AG09319 (cell line): ENCODE measurements at regions not wholly inside any gene's neighbourhood (a gene's known extent, or its start where the extent isn't known, plus 50 kb on each side); places are given as distances from the start of the nearest gene placed in this dataset.

Experiments used
- DNase-seq: peaks from one replicate; pipeline ENCODE4 v3.0.0-alpha.2; 2010; ENCODE audit warnings: low read depth; ENCODE audit errors: extremely low read depth
- TF ChIP-seq, protein P1 (sequence below): IDR thresholded peaks from 2 replicates; pipeline ENCODE4 v1.5.1; 2011; ENCODE audit warnings: low read depth, mild to moderate bottlenecking, inconsistent platforms, low read length, moderate library complexity

DNA sequence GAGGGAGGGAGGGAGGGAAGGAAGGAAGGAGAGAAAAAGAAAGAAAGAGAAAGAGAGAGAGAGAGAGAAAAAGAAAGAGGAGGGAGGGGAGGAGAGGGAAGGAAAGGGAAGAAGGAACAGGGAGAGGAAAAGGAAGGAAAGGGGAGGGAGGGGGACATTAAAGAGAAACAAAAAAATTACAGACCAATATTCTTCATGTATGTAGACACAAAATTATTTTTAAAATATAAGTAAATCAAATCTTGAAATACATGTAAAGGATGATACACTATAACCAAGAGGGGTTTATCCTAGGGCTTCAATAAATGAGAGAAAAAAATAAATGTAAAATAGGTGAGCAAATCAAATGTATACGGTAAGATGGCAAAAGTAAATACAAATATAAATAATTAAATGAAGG lies 71.2 kb upstream of the TMEM244 start:
- TF ChIP-seq, protein P1, sequence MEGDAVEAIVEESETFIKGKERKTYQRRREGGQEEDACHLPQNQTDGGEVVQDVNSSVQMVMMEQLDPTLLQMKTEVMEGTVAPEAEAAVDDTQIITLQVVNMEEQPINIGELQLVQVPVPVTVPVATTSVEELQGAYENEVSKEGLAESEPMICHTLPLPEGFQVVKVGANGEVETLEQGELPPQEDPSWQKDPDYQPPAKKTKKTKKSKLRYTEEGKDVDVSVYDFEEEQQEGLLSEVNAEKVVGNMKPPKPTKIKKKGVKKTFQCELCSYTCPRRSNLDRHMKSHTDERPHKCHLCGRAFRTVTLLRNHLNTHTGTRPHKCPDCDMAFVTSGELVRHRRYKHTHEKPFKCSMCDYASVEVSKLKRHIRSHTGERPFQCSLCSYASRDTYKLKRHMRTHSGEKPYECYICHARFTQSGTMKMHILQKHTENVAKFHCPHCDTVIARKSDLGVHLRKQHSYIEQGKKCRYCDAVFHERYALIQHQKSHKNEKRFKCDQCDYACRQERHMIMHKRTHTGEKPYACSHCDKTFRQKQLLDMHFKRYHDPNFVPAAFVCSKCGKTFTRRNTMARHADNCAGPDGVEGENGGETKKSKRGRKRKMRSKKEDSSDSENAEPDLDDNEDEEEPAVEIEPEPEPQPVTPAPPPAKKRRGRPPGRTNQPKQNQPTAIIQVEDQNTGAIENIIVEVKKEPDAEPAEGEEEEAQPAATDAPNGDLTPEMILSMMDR: no peak
- no peak for DNase-seq

DNA sequence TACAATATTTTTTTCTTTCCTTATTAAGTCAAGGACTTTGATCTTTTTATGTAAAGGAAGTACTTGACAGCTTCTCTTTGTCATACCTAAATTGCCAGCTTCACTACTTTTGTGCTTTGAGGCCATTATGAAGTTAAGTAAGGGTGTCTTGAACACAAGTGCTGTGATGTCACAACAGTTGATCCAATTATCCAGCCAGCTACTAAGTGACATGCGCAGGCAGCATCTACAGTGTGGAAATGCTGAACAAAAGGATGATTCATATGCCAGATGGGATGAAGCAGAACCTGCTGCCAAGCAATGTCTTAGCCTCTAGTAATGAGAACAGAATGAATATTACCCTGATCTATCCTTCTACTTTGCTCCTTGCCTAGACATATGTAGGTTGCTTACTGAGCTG lies 68.3 kb upstream of the TMEM244 start:
- peak; percentile 58 for DNase-seq
- TF ChIP-seq, protein P1: no peak

DNA sequence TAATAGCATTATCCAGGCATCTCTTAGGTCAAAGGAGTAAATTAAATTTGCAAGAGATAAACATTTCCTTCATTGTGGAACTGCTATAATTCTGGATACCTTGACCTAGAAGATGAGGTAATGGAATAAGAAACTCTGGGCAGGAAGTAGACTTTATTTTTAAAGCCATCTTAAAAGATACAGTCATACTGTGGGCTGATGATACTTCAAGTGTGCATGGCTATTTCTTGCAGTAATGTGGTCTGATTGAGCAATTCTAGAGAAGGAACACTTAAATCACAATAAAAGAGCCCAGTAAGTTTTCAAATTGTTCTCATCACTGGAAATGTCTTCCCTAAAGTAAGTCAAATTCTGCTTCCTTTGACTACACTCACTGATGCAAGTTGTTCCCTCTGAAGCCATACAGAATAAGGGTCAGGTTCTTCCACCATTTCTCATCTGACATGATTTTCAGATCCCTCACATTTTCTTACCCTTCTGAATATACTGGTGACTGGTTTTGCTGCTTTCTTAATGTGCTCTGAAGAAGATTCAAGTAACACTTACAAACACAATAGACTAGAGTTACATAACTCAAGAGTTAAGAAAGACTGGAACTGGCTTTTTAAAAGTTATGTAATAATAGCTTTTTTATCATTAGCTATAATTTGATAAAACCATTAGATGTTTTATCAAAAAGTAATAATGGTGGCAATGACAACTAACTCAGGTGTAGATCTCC lies 62.6 kb upstream of the TMEM244 start:
- TF ChIP-seq, protein P1: no peak
- no peak for DNase-seq

DNA sequence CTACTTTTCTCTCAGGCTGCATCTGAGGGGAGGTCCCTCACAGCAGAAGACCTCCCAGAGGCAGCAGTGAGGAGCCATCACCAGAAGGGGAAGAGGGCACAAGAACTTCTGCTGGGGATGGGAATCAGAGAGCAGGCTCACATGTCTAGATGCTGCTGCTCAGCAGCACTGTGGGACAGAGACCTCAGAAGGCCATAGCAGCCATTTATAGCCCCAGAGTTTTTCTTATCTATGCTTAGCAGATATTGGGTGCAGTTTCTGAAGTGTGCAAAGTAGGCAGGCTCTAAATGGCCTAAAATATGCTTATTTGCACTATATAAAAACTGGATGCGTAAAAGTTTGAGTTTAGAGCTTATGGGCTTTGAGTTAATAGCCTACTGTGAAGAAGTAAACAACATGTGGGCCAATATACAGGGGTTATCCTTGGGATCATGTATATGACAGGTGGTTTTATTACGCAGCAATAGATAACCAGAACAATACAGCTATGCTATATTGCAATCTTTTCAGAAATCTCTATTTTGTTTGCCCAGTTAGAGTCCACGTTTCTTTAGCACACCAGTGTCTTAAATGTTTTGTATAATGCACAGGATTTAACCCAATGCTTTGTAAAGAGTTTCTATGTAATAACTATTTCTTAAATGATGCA lies 60.2 kb upstream of the TMEM244 start:
- TF ChIP-seq, protein P1: no peak
- no peak for DNase-seq

DNA sequence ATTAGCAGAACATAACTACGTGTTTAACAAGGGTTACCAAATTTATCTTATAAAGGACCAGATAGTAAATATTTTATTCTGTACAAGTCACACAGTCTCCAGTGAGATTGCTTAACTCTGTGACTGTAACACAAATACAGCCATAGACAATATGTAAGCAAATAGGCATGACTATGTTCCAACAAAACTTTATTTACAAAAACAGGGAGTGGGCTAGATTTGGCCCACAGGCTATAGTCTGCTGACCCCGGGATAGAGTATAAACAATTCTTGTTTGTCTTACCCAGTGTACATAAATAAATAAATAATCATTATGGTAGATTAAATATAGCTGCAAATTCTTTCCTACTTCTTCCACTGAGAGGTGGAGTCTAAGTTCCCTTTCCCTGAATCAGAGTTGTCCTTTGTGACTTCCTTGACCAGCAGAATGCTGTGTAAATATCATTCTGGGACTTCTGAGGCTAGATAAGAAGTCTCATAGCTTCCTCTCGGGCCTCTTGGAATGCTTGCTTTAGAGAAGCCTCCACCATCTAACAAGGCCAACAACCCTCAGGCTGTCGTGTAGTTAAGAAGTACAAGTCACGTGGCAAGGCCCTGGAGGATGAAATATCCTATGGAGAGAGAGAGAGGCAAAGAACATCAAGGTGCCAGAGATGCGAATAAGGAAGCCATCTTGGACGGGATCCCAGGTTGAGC lies 59.1 kb upstream of the TMEM244 start:
- DNase-seq: no peak
- TF ChIP-seq, protein P1: no peak

DNA sequence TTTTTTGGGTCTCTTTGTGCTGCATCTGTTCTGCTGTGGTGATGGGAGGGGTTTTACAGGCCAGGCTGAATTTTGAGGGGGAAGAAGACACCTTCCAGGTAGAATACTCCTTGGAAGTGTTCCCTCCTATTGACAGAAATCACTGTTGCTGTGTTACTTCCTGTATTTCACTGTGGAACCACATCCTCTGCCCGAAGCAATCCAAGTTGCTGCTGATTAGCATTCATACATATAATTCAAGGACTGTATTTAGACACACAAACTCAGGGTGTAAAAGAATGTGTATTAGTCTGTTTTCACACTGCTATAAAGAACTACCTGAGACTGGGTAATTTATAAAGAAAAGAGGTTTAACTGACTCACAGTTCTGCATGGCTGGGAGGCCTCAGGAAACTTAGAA lies 50.6 kb upstream of the TMEM244 start:
- DNase-seq: no peak
- TF ChIP-seq, protein P1: no peak
